Type B pancreatic cell (in vitro differentiated cells): ENCODE measurements at regions not wholly inside any gene's neighbourhood (a gene's known extent, or its start where the extent isn't known, plus 50 kb on each side); places are given as distances from the start of the nearest gene placed in this dataset.

Experiments
- DNase-seq: peaks from one replicate; pipeline ENCODE4 v3.0.0; 2021; ENCODE audit warnings: mixed read lengths; ENCODE audit not compliant: unreplicated experiment; ENCODE audit errors: extremely low spot score
- H3K27ac Mint-ChIP-seq: 2 replicates; pipeline ENCODE4 v1.8.0; 2021; ENCODE audit warnings: mild to moderate bottlenecking, mixed read lengths
- H3K27me3 Mint-ChIP-seq: 2 replicates; pipeline ENCODE4 v1.8.0; 2021; ENCODE audit warnings: mixed read lengths
- H3K36me3 Mint-ChIP-seq: 2 replicates; pipeline ENCODE4 v1.8.0; 2021; ENCODE audit warnings: mixed read lengths
- H3K4me1 Mint-ChIP-seq: one replicate; pipeline ENCODE4 v1.8.0; 2021; ENCODE audit warnings: mixed read lengths; ENCODE audit not compliant: unreplicated experiment
- H3K4me3 Mint-ChIP-seq: 2 replicates; pipeline ENCODE4 v1.8.0; 2021; ENCODE audit warnings: mild to moderate bottlenecking, mixed read lengths
- H3K9me3 Mint-ChIP-seq: 2 replicates; pipeline ENCODE4 v1.8.0; 2021; ENCODE audit warnings: mixed read lengths
- CTCF ChIP-seq: fragments of 200-600 bp; sonication (generic); conservative IDR thresholded peaks from 2 replicates; pipeline ENCODE4 v1.5.0; 2021; ENCODE audit warnings: antibody characterized with exemption, mild to moderate bottlenecking

GRCh38 chr4:14392378-14392777 lies 609.9 kb upstream of the CPEB2 start:
- no peak for DNase-seq
- Mint-ChIP-seq H3K36me3 (no peaks in the 10 kb centered on the region), H3K4me1 (no peaks in the 10 kb centered on the region), H3K4me3 (no peak overlapping the region), H3K27me3 (no peaks in the 10 kb centered on the region), H3K9me3 (no peaks in the 10 kb centered on the region), H3K27ac (no peak overlapping the region)
- TF ChIP-seq CTCF: no peak

GRCh38 chr4:14396183-14396582 lies 606.1 kb upstream of the CPEB2 start:
- no peak for DNase-seq
- Mint-ChIP-seq H3K9me3 (no peaks in the 10 kb centered on the region), H3K27ac (no peak overlapping the region), H3K27me3 (no peaks in the 10 kb centered on the region), H3K4me1 (no peaks in the 10 kb centered on the region), H3K36me3 (no peaks in the 10 kb centered on the region), H3K4me3 (no peak overlapping the region)
- no peak for TF ChIP-seq CTCF

GRCh38 chr4:14399848-14400247 lies 602.4 kb upstream of the CPEB2 start:
- Mint-ChIP-seq H3K27ac (no peak overlapping the region), H3K4me3 (no peak overlapping the region), H3K36me3 (no peaks in the 10 kb centered on the region), H3K27me3 (no peaks in the 10 kb centered on the region), H3K9me3 (no peaks in the 10 kb centered on the region), H3K4me1 (no peaks in the 10 kb centered on the region)
- TF ChIP-seq CTCF: no peak
- no peak for DNase-seq

GRCh38 chr4:14400307-14400706 lies 602.0 kb upstream of the CPEB2 start:
- Mint-ChIP-seq H3K36me3 (no peaks in the 10 kb centered on the region), H3K9me3 (no peaks in the 10 kb centered on the region), H3K4me3 (no peak overlapping the region), H3K27me3 (no peaks in the 10 kb centered on the region), H3K27ac (no peak overlapping the region), H3K4me1 (no peaks in the 10 kb centered on the region)
- no peak for DNase-seq
- TF ChIP-seq CTCF: no peak

GRCh38 chr4:14403132-14403531 lies 599.1 kb upstream of the CPEB2 start:
- no peaks in the 10 kb centered on the region for H3K4me1 Mint-ChIP-seq
- no peak for TF ChIP-seq CTCF
- no peaks in the 10 kb centered on the region for H3K36me3 Mint-ChIP-seq
- H3K4me3 Mint-ChIP-seq: no peak overlapping the region
- no peak for DNase-seq
- H3K9me3 Mint-ChIP-seq: no peaks in the 10 kb centered on the region
- H3K27me3 Mint-ChIP-seq: no peaks in the 10 kb centered on the region
- no peak overlapping the region for H3K27ac Mint-ChIP-seq

- Mint-ChIP-seq H3K27ac (no peak overlapping the region), H3K4me3 (no peak overlapping the region), H3K36me3 (no peaks in the 10 kb centered on the region), H3K9me3 (no peaks in the 10 kb centered on the region), H3K27me3 (no peaks in the 10 kb centered on the region), H3K4me1 (no peaks in the 10 kb centered on the region)
- no peak for TF ChIP-seq CTCF
- DNase-seq: no peak
These were observed 597.6 kb upstream of the CPEB2 start for GRCh38 chr4:14404730-14405129.
